ENCODE measurements at regions not wholly inside any gene's neighbourhood (a gene's known extent, or its start where the extent isn't known, plus 50 kb on each side); places are given as distances from the start of the nearest gene placed in this dataset.

DNA sequence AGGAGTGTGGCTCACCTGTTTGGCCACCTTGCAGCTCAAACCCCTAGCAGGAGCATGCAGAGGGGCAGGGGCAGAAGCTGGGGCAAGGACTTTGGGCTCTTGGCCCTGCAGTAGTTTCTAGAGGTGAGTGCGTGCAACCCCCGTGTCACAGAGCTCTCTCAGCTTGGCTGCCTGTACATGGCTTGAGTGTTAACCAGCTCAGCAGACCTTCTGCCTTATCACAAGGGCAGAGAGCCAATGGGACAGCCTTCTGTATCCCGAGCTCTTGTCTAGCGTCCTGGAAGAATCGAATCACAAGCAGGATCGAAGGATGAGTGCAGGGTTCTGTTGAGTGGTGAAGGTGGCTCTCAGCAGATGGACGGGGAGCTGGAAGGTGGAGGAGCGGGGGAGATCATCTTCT lies 120.3 kb upstream of the TMEM18 start:
- DNase-seq (ENCODE audit: low spot score), result no peak
- no peaks in the 10 kb centered on the region for H3K4me1 Mint-ChIP-seq (ENCODE audit: low read depth)
- no peak overlapping the region for H3K27ac Mint-ChIP-seq
- no peak overlapping the region for H3K4me3 Mint-ChIP-seq
- H3K27me3 Mint-ChIP-seq (ENCODE audit: insufficient read depth), result no peaks in the 10 kb centered on the region
- no peaks in the 10 kb centered on the region for H3K9me3 Mint-ChIP-seq
- no peaks in the 10 kb centered on the region for H3K36me3 Mint-ChIP-seq (ENCODE audit: low read depth)
- intact Hi-C loops (cut with micrococcal nuclease), result no loop called here

DNA sequence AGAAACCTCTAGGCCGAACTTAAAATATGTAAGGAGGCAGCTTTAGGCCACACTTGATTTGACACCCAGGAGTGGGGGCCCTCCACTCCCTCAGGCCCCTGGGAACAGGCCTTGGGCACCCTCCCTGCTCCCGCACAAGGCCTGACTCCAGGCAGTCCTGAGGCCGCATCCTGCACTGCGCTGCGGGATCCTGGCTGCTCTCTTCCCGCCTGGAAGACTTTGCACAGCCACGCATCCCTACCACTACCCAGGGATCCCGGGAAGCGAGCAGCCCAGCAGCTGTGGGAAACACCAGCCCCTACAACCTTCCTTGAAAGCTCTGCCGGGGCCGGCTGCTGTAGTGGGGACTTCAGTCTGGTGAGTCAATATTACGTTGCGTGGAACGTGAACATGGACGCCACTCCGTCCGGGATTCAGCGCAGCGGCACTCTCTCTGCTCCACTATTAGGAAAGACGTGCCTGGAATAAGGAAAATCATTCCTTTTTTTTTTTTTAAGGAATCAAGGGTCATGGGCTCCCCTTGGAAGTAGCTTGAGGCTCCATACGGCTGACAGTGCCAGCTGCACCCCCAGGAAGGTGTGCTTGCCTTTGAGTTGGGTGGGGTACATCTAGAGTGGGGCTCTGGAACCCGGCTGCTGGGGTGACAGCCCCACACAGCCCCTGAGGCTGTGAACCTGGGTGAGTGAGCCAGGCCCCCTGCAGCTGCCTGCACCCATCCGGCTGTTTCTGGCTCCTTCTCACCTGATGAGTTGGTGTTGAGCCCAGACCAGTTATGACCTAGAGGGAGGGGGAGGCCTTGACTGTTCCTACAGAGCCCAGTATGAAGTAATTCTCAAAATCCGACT lies 119.2 kb upstream of the TMEM18 start:
- intact Hi-C loops (cut with micrococcal nuclease), result no loop called here
- no peaks in the 10 kb centered on the region for H3K27me3 Mint-ChIP-seq (ENCODE audit: insufficient read depth)
- H3K36me3 Mint-ChIP-seq (ENCODE audit: low read depth), result no peaks in the 10 kb centered on the region
- H3K9me3 Mint-ChIP-seq, result no peaks in the 10 kb centered on the region
- H3K27ac Mint-ChIP-seq, result no peak overlapping the region
- DNase-seq (ENCODE audit: low spot score), result no peak
- H3K4me3 Mint-ChIP-seq, result no peak overlapping the region
- H3K4me1 Mint-ChIP-seq (ENCODE audit: low read depth), result no peaks in the 10 kb centered on the region

GRCh38 chr2:795531-796041 lies 118.4 kb upstream of the TMEM18 start:
- Mint-ChIP-seq H3K36me3 (ENCODE audit: low read depth) (no peaks in the 10 kb centered on the region), H3K27ac (no peak overlapping the region), H3K4me1 (ENCODE audit: low read depth) (no peaks in the 10 kb centered on the region), H3K4me3 (no peak overlapping the region), H3K9me3 (no peaks in the 10 kb centered on the region), H3K27me3 (ENCODE audit: insufficient read depth) (no peaks in the 10 kb centered on the region)
- no peak for DNase-seq (ENCODE audit: low spot score)
- intact Hi-C loops (cut with micrococcal nuclease), result no loop called here

DNA sequence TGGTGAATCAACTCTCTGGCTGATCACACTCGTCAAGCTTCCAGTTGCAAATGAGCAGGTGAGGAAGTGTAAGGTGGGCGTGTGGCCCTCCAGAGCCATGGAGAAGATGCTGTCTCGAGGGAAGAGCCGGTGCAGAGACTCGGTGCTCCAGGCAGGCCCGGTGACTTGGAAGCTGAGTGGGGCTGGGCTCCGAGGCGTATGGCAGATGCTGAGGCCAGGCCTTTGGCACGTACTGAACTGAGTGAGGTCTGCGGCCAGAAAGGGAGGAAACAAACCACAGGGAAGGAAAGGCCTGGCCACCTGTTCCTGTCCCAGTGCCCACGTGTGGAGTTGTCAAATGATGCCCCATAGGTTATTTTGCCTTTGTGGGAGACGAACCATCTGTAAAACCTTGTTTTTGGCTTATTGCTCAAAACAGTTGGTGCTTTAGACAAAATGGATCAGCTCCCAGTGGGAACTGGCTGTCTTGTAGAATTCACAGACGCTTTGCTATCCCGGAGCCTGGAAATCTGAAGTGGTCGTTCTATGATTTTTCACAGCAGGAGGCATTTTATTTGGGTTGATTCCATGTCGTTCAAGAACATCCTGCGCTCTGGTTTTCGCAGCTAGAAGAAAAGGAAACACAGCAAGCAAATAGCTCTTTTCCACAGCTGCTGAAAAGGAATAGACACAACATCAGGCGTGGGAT lies 117.5 kb upstream of the TMEM18 start:
- intact Hi-C loops (cut with micrococcal nuclease), result no loop called here
- H3K27me3 Mint-ChIP-seq (ENCODE audit: insufficient read depth), result no peaks in the 10 kb centered on the region
- H3K4me3 Mint-ChIP-seq, result no peak overlapping the region
- no peaks in the 10 kb centered on the region for H3K9me3 Mint-ChIP-seq
- DNase-seq (ENCODE audit: low spot score), result no peak
- no peak overlapping the region for H3K27ac Mint-ChIP-seq
- H3K36me3 Mint-ChIP-seq (ENCODE audit: low read depth), result no peaks in the 10 kb centered on the region
- H3K4me1 Mint-ChIP-seq (ENCODE audit: low read depth), result no peaks in the 10 kb centered on the region

- Mint-ChIP-seq H3K27ac (no peak overlapping the region), H3K36me3 (ENCODE audit: low read depth) (no peaks in the 10 kb centered on the region), H3K27me3 (ENCODE audit: insufficient read depth) (no peaks in the 10 kb centered on the region), H3K4me3 (no peak overlapping the region), H3K9me3 (no peaks in the 10 kb centered on the region), H3K4me1 (ENCODE audit: low read depth) (no peaks in the 10 kb centered on the region)
- no peak for DNase-seq (ENCODE audit: low spot score)
- intact Hi-C loops (cut with micrococcal nuclease), result no loop called here
Observed at GRCh38 chr2:793236-793635, 116.0 kb upstream of the TMEM18 start.

- Mint-ChIP-seq H3K36me3 (ENCODE audit: low read depth) (no peaks in the 10 kb centered on the region), H3K27ac (no peak overlapping the region), H3K4me3 (no peak overlapping the region), H3K4me1 (ENCODE audit: low read depth) (no peaks in the 10 kb centered on the region), H3K27me3 (ENCODE audit: insufficient read depth) (no peaks in the 10 kb centered on the region), H3K9me3 (no peaks in the 10 kb centered on the region)
- no peak for DNase-seq (ENCODE audit: low spot score)
- intact Hi-C loops (cut with micrococcal nuclease), result no loop called here
Observed at GRCh38 chr2:792687-793086, 115.5 kb upstream of the TMEM18 start.

DNA sequence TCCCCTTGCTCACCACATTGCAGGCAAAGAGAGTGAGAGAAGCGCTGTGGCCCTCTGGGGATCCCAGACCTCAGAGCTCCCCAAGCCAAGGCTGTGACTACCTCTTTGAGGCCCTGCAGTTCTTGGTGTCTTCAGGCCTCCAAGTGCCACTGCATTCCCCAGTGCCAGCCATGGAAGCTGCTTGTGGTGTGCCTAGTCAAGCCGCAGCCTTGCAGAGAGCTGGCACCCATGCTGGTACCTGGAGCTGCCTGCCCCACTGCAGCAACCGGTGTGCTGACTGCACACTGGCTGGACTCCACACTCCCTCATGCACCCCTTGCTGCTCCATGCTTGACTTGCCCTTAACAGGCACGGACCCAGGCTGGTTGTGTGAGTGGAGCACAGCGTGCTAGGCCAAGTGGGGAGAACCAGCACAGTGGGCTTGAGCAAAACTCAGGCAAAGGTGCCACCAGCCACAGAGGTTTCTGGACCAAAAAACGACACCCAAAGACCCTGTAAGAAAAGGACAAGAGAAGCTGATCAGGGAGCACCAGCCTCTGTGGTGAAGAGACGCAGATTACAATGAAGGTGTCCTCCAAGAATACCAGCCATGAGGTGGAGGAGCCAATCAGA lies 113.5 kb upstream of the TMEM18 start:
- H3K9me3 Mint-ChIP-seq, result no peaks in the 10 kb centered on the region
- no peak overlapping the region for H3K27ac Mint-ChIP-seq
- H3K36me3 Mint-ChIP-seq (ENCODE audit: low read depth), result no peaks in the 10 kb centered on the region
- intact Hi-C loops (cut with micrococcal nuclease), result no loop called here
- H3K4me1 Mint-ChIP-seq (ENCODE audit: low read depth), result no peaks in the 10 kb centered on the region
- H3K4me3 Mint-ChIP-seq, result no peak overlapping the region
- H3K27me3 Mint-ChIP-seq (ENCODE audit: insufficient read depth), result no peaks in the 10 kb centered on the region
- no peak for DNase-seq (ENCODE audit: low spot score)

DNA sequence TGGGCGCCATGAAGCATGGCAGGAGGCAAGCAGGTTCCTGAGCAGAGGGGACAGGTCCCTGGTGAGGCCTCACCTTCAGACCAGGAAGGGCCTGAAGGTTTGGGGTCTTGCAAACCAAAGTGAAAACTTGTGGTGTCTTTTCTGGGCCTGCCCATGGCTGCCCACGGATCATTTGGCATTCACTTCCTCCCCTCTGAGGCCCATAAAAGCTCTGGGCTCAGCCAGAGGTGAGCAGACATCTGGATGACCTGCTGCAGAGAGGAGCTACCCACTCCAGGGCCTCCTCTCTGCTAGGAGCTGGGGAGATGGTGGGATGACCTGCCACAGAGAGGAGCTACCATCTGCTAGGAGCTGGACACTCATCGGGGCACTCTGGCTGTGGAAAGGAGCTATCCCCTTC lies 112.9 kb upstream of the TMEM18 start:
- H3K4me3 Mint-ChIP-seq, result no peak overlapping the region
- intact Hi-C loops (cut with micrococcal nuclease), result no loop called here
- no peaks in the 10 kb centered on the region for H3K9me3 Mint-ChIP-seq
- H3K27ac Mint-ChIP-seq, result no peak overlapping the region
- DNase-seq (ENCODE audit: low spot score), result no peak
- H3K4me1 Mint-ChIP-seq (ENCODE audit: low read depth), result no peaks in the 10 kb centered on the region
- no peaks in the 10 kb centered on the region for H3K36me3 Mint-ChIP-seq (ENCODE audit: low read depth)
- H3K27me3 Mint-ChIP-seq (ENCODE audit: insufficient read depth), result no peaks in the 10 kb centered on the region

GRCh38 chr2:789529-789928 lies 112.3 kb upstream of the TMEM18 start:
- H3K9me3 Mint-ChIP-seq, result no peaks in the 10 kb centered on the region
- no peak for DNase-seq (ENCODE audit: low spot score)
- intact Hi-C loops (cut with micrococcal nuclease), result no loop called here
- H3K4me3 Mint-ChIP-seq, result no peak overlapping the region
- no peaks in the 10 kb centered on the region for H3K4me1 Mint-ChIP-seq (ENCODE audit: low read depth)
- H3K27me3 Mint-ChIP-seq (ENCODE audit: insufficient read depth), result no peaks in the 10 kb centered on the region
- no peak overlapping the region for H3K27ac Mint-ChIP-seq
- H3K36me3 Mint-ChIP-seq (ENCODE audit: low read depth), result no peaks in the 10 kb centered on the region

- no peak for DNase-seq (ENCODE audit: low spot score)
- Mint-ChIP-seq H3K27me3 (ENCODE audit: insufficient read depth) (no peaks in the 10 kb centered on the region), H3K4me1 (ENCODE audit: low read depth) (no peaks in the 10 kb centered on the region), H3K36me3 (ENCODE audit: low read depth) (no peaks in the 10 kb centered on the region), H3K9me3 (no peaks in the 10 kb centered on the region), H3K4me3 (no peak overlapping the region), H3K27ac (no peak overlapping the region)
- intact Hi-C loops (cut with micrococcal nuclease), result no loop called here
Observed at GRCh38 chr2:788227-789032, 111.2 kb upstream of the TMEM18 start.

DNA sequence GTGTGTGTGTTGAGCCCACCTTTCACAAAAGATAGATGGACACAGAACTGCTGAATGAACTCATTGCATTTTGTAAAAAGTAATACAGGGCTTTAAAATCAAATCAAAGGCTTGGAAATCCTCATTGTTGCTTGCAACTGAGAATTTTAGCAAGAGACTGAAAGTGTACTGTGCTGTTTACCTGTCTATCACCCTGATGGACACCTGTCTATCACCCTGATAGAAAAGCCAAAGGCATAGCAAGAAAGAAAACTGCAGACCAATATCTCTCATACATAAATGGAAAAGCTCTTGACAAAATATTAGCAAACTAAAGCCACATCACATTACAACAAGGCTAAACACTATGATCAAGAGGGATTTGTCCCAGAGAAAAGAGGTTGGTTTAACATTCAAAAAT lies 107.5 kb upstream of the TMEM18 start:
- Mint-ChIP-seq H3K4me1 (ENCODE audit: low read depth) (no peaks in the 10 kb centered on the region), H3K4me3 (no peak overlapping the region), H3K36me3 (ENCODE audit: low read depth) (no peaks in the 10 kb centered on the region), H3K27me3 (ENCODE audit: insufficient read depth) (no peaks in the 10 kb centered on the region), H3K27ac (no peak overlapping the region), H3K9me3 (no peaks in the 10 kb centered on the region)
- no peak for DNase-seq (ENCODE audit: low spot score)
- intact Hi-C loops (cut with micrococcal nuclease), result no loop called here

DNA sequence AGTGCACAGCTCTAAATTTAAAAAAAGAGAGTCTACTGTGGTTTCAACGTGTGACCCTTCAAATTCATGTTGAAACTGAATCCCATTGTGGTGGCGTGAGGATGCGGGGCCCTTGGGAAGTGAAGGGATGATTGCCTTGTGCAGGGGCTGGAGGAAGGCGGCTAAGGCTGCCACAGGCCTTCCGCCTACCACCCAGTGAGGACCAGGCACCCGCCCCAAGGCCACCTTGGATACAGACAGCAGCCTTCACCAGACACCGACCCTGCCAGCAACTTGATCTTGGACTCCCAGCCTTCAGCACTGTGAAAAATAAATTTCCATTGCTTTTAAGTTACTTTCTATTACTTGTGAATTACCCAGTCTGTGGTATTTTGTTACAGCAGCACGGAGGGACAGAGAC lies 103.4 kb upstream of the TMEM18 start:
- intact Hi-C loops (cut with micrococcal nuclease), result no loop called here
- no peak overlapping the region for H3K27ac Mint-ChIP-seq
- no peak for DNase-seq (ENCODE audit: low spot score)
- no peaks in the 10 kb centered on the region for H3K27me3 Mint-ChIP-seq (ENCODE audit: insufficient read depth)
- H3K4me3 Mint-ChIP-seq, result no peak overlapping the region
- H3K36me3 Mint-ChIP-seq (ENCODE audit: low read depth), result no peaks in the 10 kb centered on the region
- H3K4me1 Mint-ChIP-seq (ENCODE audit: low read depth), result no peaks in the 10 kb centered on the region
- no peaks in the 10 kb centered on the region for H3K9me3 Mint-ChIP-seq
